CD14-positive monocyte (primary cell): ENCODE measurements at regions not wholly inside any gene's neighbourhood (a gene's known extent, or its start where the extent isn't known, plus 50 kb on each side); places are given as distances from the start of the nearest gene placed in this dataset.

Source experiments
- DNase-seq, 3 donors: peaks; one replicate each; pipeline ENCODE4 v3.0.0-alpha.2; 2011 to 2022
- H2AFZ ChIP-seq: 2 replicates; pipeline ENCODE4 v1.6.0; 2012; ENCODE audit warnings: mild to moderate bottlenecking, low read depth, low read length, inconsistent platforms; ENCODE audit not compliant: insufficient read depth, poor library complexity, severe bottlenecking
- H3K27ac ChIP-seq, 2 donors: 1 replicate in 1 of 2; 2 replicates in 1 of 2; pipeline ENCODE4 v1.5.1; 2012 to 2013; ENCODE audit warnings: low read length in 2 of 2, control low read depth in 1 of 2, inconsistent platforms in 1 of 2, low read depth in 1 of 2, mild to moderate bottlenecking in 1 of 2
- H3K27me3 ChIP-seq, 2 donors: one replicate each; pipeline versions ENCODE4 v1.6.0 to v1.6.1; 2011 to 2013; ENCODE audit warnings: low read length in 2 of 2; ENCODE audit not compliant: control insufficient read depth in 2 of 2, insufficient read depth in 2 of 2
- H3K36me3 ChIP-seq, 2 donors: replicated peaks in 1 of 2; 1 replicate in 1 of 2; 2 replicates in 1 of 2; pipeline versions ENCODE4 v1.5.1 to v1.6.1; 2012 to 2013; ENCODE audit warnings: low read length in 2 of 2, control low read depth in 1 of 2, inconsistent platforms in 1 of 2, mild to moderate bottlenecking in 1 of 2; ENCODE audit not compliant: insufficient read depth in 2 of 2, control insufficient read depth in 1 of 2
- H3K4me1 ChIP-seq, 2 donors: 1 replicate in 1 of 2; 2 replicates in 1 of 2; pipeline versions ENCODE4 v1.5.1 to v1.6.1; 2012 to 2013; ENCODE audit warnings: low read length in 2 of 2, control low read depth in 1 of 2, inconsistent platforms in 1 of 2, mild to moderate bottlenecking in 1 of 2, moderate library complexity in 1 of 2; ENCODE audit not compliant: insufficient read depth in 2 of 2, control insufficient read depth in 1 of 2
- H3K4me2 ChIP-seq: replicated peaks from 2 replicates; pipeline ENCODE3; 2012; ENCODE audit warnings: low read length, moderate library complexity, mild to moderate bottlenecking; ENCODE audit not compliant: poor library complexity, severe bottlenecking; ENCODE audit errors: extremely low read depth
- H3K4me3 ChIP-seq, 3 experiments: fragments of 200-600 bp in 1 of 3; sonication (generic) in 1 of 3; replicated peaks in 1 of 3; 1 replicate in 2 of 3; 2 replicates in 1 of 3; pipeline ENCODE4 v1.5.1; 2011 to 2013; ENCODE audit warnings: low read length in 3 of 3, mild to moderate bottlenecking in 3 of 3, control low read depth in 2 of 3, low read depth in 2 of 3, inconsistent platforms in 1 of 3, moderate library complexity in 1 of 3
- H3K79me2 ChIP-seq: 2 replicates; pipeline ENCODE4 v1.6.0; 2012; ENCODE audit warnings: mild to moderate bottlenecking, control low read depth, inconsistent platforms, low read length, moderate library complexity; ENCODE audit not compliant: insufficient read depth
- H3K9ac ChIP-seq: 2 replicates; pipeline ENCODE4 v1.6.0; 2017; ENCODE audit warnings: low read length, mild to moderate bottlenecking; ENCODE audit not compliant: insufficient read depth, poor library complexity, severe bottlenecking
- H3K9me3 ChIP-seq, 2 donors: replicated peaks in 1 of 2; 1 replicate in 1 of 2; 2 replicates in 1 of 2; pipeline versions ENCODE4 v1.5.1 to v1.6.1; 2012 to 2013; ENCODE audit warnings: low read length in 2 of 2, control low read depth in 1 of 2; ENCODE audit not compliant: control insufficient read depth in 1 of 2, insufficient read depth in 1 of 2
- H4K20me1 ChIP-seq: 2 replicates; pipeline ENCODE4 v1.6.0; 2012; ENCODE audit warnings: mild to moderate bottlenecking, low read length, control low read depth, moderate library complexity; ENCODE audit not compliant: insufficient read depth
- H3K27ac Mint-ChIP-seq, 7 donors: one replicate each; pipeline ENCODE4 v1.8.0; 2020; ENCODE audit warnings: mild to moderate bottlenecking in 7 of 7, mixed read lengths in 7 of 7, moderate library complexity in 6 of 7, inconsistent platforms in 2 of 7
- H3K27me3 Mint-ChIP-seq, 3 donors: one replicate each; pipeline ENCODE4 v1.8.0; 2021 to 2022; ENCODE audit warnings: low read depth in 3 of 3, mild to moderate bottlenecking in 3 of 3, mixed read lengths in 3 of 3, moderate library complexity in 3 of 3, inconsistent platforms in 1 of 3
- H3K36me3 Mint-ChIP-seq, 2 donors: one replicate each; pipeline ENCODE4 v1.8.0; 2020; ENCODE audit warnings: mixed read lengths in 2 of 2, inconsistent platforms in 1 of 2, mild to moderate bottlenecking in 1 of 2
- H3K4me1 Mint-ChIP-seq: one replicate; pipeline ENCODE4 v1.8.0; 2020; ENCODE audit warnings: mild to moderate bottlenecking, mixed read lengths
- H3K4me3 Mint-ChIP-seq, 2 donors: one replicate each; pipeline ENCODE4 v1.8.0; 2020; ENCODE audit warnings: mild to moderate bottlenecking in 2 of 2, mixed read lengths in 2 of 2, moderate library complexity in 1 of 2
- H3K9me3 Mint-ChIP-seq, 7 donors: one replicate each; pipeline ENCODE4 v1.8.0; 2020 to 2022; ENCODE audit warnings: mixed read lengths in 7 of 7, mild to moderate bottlenecking in 6 of 7, moderate library complexity in 6 of 7, inconsistent platforms in 2 of 7
- CTCF ChIP-seq: fragments of 200-600 bp; IDR thresholded peaks from one replicate; pipeline ENCODE4 v1.8.0; 2022; ENCODE audit warnings: antibody characterized with exemption, mild to moderate bottlenecking
- WGBS: methylation state at CpG from one replicate; pipeline ENCODE4 v1.1.5; 2013; ENCODE audit warnings: missing lambda C conversion rate; ENCODE audit not compliant: insufficient coverage; 5-methylcytosine and 5-hydroxymethylcytosine counted together
- intact Hi-C, 2 donors: fragments of 100-400 bp; cut with micrococcal nuclease; formaldehyde crosslinking; loops; one replicate each; pipeline versions ENCODE4 v1.15.0 to v1.15.1; 2023

DNA sequence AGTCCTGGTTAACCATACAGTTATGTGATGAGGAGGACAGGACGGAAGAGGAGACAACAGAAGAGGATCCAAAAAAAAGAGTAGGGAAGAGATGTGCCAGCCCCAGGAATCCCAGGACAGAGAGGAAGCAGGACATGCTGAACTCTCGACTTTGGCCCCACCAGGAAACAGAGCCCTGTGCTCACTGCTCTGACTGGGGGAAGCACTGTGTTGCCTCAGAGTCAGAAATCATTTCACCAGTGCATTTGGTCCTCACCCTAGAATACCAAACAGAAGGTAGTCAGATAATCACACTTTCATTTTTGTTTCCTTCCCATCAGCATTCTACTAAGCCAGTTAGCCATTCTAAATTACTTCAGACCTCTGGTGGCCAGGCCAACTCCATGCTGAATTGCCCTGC is 421.0 kb upstream of the CDH5 start:
- Mint-ChIP-seq H3K9me3 (peaks cover 0 to 3% (median 1%) of the 10 kb centered on the region in 7 donors), H3K4me3 (no peak overlapping the region), H3K36me3 (no peaks in the 10 kb centered on the region), H3K27me3 (peaks cover 0 to 9% (median 1%) of the 10 kb centered on the region in 3 donors), H3K27ac (no peak overlapping the region), H3K4me1 (no peaks in the 10 kb centered on the region)
- Histone ChIP-seq H3K4me1 (no peaks in the 10 kb centered on the region), H3K9me3 (no peaks in the 10 kb centered on the region), H4K20me1 (no peaks in the 10 kb centered on the region), H3K9ac (no peak overlapping the region), H3K4me2 (no peak overlapping the region), H3K79me2 (no peaks in the 10 kb centered on the region), H3K27me3 (no peaks in the 10 kb centered on the region), H3K36me3 (no peaks in the 10 kb centered on the region), H3K4me3 (no peak overlapping the region), H2AFZ (no peak overlapping the region), H3K27ac (no peak overlapping the region)
- DNase-seq: no peak
- 64% methylated on average over 2 of the region's 2 CpGs for WGBS
- intact Hi-C loops: no loop called here
- TF ChIP-seq CTCF: no peak

- Histone ChIP-seq H3K9ac (no peak overlapping the region), H3K36me3 (no peaks in the 10 kb centered on the region), H3K27ac (no peak overlapping the region), H3K4me3 (no peak overlapping the region), H3K4me2 (no peak overlapping the region), H3K9me3 (no peaks in the 10 kb centered on the region), H3K79me2 (no peaks in the 10 kb centered on the region), H3K4me1 (no peaks in the 10 kb centered on the region), H4K20me1 (no peaks in the 10 kb centered on the region), H3K27me3 (no peaks in the 10 kb centered on the region), H2AFZ (no peak overlapping the region)
- no peak for TF ChIP-seq CTCF
- H3K27me3 Mint-ChIP-seq: peaks cover 0 to 6% (median 0%) of the 10 kb centered on the region in 3 donors
- no peaks in the 10 kb centered on the region for H3K4me1 Mint-ChIP-seq
- no peak overlapping the region for H3K27ac Mint-ChIP-seq
- H3K36me3 Mint-ChIP-seq: no peaks in the 10 kb centered on the region
- intact Hi-C loops: no loop called here
- WGBS: 30% methylated on average over 2 of the region's 3 CpGs
- no peak overlapping the region for H3K4me3 Mint-ChIP-seq
- no peak for DNase-seq
- peaks cover 0 to 3% (median 1%) of the 10 kb centered on the region in 7 donors for H3K9me3 Mint-ChIP-seq
Observed at GRCh38 chr16:65944361-65944760, 422.1 kb upstream of the CDH5 start.
